ENCODE measurements at regions not wholly inside any gene's neighbourhood (a gene's known extent, or its start where the extent isn't known, plus 50 kb on each side); places are given as distances from the start of the nearest gene placed in this dataset.

DNA sequence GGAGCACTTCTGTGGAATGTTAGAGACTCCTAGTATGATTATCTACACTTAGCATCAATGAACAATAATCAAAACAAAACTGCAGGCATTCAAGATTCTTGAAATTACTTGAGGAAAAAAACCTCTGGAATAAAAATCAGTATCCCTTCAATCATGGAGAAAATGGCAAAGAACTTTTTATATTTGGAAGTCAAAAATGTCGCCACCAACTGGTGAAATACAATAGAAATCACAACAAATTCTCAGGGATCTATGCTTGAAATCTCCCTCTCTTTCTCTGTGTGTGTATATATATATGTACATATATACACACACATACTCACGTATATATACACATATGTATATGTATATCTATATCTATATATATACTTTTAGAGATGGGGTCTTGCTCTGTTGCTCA is 378.9 kb upstream of the ALCAM start:
- no peaks in the 10 kb centered on the region for H3K36me3 Mint-ChIP-seq (ENCODE audit: low read depth)
- DNase-seq: no peak
- H3K9me3 Mint-ChIP-seq: no peaks in the 10 kb centered on the region
- no peak overlapping the region for H3K27ac Mint-ChIP-seq
- H3K4me3 Mint-ChIP-seq: no peak overlapping the region
- no peaks in the 10 kb centered on the region for H3K4me1 Mint-ChIP-seq
- POLR2A ChIA-PET: no interaction called here
- no peaks in the 10 kb centered on the region for H3K27me3 Mint-ChIP-seq
- CTCF ChIA-PET: no interaction called here

DNA sequence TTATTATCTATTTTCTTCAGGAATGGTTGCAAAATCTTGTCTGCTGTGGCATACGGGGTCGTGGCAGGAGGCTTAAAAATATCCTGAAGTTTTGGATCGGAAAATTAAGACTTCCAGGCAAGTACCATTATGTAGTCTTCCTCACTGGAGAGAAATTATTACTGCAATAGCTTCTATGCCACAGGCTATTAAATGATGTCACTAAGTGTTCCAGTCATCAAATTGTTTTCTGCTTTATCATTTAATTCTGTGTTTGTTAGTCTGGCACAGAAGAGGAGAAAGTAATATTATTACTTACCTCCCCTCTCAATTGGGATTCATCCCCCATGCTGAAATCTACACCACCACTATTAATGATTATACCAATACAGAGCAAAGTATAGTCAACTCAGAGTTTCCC is 378.2 kb upstream of the ALCAM start:
- H3K4me3 Mint-ChIP-seq: no peak overlapping the region

DNA sequence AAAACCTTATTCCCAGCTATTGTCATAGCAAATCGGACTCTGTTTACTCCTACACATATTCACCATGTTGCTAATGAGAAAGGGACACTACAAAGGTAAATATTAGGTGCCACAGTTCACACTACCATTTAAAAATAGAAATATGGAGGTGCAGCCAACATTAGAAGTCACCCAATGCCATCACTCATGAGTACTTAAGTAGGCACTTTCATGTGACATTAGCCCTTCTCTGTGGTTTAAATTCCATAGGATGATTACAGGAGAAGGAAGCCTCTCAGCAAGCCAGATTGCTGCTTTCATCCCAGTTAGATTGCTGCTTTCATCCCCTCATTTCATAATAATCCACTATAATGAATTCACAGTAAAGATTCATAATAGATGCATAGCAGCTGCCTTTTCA is 376.8 kb upstream of the ALCAM start:
- H3K27ac Mint-ChIP-seq: no peak overlapping the region
- ChIA-PET CTCF (no interaction called here), POLR2A (no interaction called here)
- H3K4me3 Mint-ChIP-seq: no peak overlapping the region
- no peaks in the 10 kb centered on the region for H3K36me3 Mint-ChIP-seq (ENCODE audit: low read depth)
- no peaks in the 10 kb centered on the region for H3K9me3 Mint-ChIP-seq
- no peaks in the 10 kb centered on the region for H3K27me3 Mint-ChIP-seq
- H3K4me1 Mint-ChIP-seq: no peaks in the 10 kb centered on the region
- DNase-seq: no peak

More for the DNA sequence above, 378.2 kb upstream of the ALCAM start:
- H3K36me3 Mint-ChIP-seq (ENCODE audit: low read depth): no peaks in the 10 kb centered on the region
- no peak for DNase-seq
- ChIA-PET POLR2A (no interaction called here), CTCF (no interaction called here)
- no peaks in the 10 kb centered on the region for H3K27me3 Mint-ChIP-seq
- H3K27ac Mint-ChIP-seq: no peak overlapping the region
- no peaks in the 10 kb centered on the region for H3K4me1 Mint-ChIP-seq
- H3K9me3 Mint-ChIP-seq: no peaks in the 10 kb centered on the region

DNA sequence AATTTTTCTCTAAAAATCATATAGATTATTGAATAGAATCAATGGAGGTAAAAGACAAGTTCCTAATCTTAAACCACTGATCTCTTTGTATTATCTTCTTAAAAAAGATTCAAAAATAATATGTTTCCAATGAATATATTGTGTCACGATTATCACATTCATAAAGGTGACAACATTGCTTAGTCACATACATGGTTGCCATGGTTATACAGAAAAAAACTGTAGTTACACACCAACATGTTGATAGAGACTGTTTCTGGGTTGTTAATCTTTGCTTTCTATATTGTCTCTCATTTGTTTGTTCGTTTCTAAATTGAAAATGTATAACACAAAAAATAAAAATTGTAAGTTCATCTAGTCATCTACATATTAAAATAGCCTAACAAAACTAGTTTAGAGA is 376.0 kb upstream of the ALCAM start:
- no peak overlapping the region for H3K4me3 Mint-ChIP-seq

DNA sequence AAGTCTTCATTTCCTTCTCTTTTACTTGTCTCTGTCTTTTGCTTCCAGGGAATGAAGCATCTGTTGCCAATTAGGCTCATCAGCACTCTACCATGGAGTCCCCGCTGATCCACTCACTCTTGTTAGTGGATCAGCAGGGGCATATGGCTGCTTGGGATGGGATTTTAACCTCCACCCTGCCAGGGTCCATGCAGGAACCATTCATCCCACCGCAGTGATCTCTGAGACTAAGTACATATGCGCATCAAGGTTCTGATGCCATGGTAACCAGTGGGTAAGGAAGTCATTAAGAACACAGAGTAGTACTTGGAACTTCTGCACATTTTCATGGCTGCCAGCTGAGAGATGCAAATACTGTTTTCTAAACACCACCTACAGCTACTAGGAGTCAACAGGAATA is 374.0 kb upstream of the ALCAM start:
- H3K27me3 Mint-ChIP-seq: no peaks in the 10 kb centered on the region
- CTCF ChIA-PET: no interaction called here
- H3K9me3 Mint-ChIP-seq: no peaks in the 10 kb centered on the region
- no peaks in the 10 kb centered on the region for H3K4me1 Mint-ChIP-seq
- POLR2A ChIA-PET: no interaction called here
- DNase-seq: no peak
- H3K36me3 Mint-ChIP-seq (ENCODE audit: low read depth): no peaks in the 10 kb centered on the region
- no peak overlapping the region for H3K27ac Mint-ChIP-seq
- H3K4me3 Mint-ChIP-seq: no peak overlapping the region

More for the DNA sequence above, 376.0 kb upstream of the ALCAM start:
- H3K4me1 Mint-ChIP-seq: no peaks in the 10 kb centered on the region
- no peaks in the 10 kb centered on the region for H3K36me3 Mint-ChIP-seq (ENCODE audit: low read depth)
- CTCF ChIA-PET: no interaction called here
- no peak for DNase-seq
- H3K9me3 Mint-ChIP-seq: no peaks in the 10 kb centered on the region
- POLR2A ChIA-PET: no interaction called here
- no peaks in the 10 kb centered on the region for H3K27me3 Mint-ChIP-seq
- no peak overlapping the region for H3K27ac Mint-ChIP-seq

DNA sequence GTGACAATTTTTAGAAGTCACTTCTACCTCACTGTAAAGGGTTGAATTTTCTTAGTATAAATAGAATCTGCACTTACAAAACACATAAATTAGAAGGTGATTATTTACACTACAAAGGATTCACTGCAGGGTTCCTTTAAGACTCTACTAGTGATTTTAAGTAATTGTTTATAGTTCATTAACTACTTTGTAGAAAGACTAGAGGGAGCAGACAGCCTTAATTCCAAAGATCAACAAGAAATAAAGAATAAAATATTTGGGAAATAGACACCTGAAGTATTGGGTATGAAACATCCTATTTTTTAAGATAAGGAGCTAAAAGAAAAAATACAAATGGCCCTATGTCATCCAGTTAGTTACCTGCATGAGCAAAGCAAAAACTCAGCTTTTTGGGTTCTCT is 360.5 kb upstream of the ALCAM start:
- ChIA-PET POLR2A (no interaction called here), CTCF (no interaction called here)
- Mint-ChIP-seq H3K27me3 (no peaks in the 10 kb centered on the region), H3K27ac (no peak overlapping the region), H3K4me1 (no peaks in the 10 kb centered on the region), H3K36me3 (ENCODE audit: low read depth) (no peaks in the 10 kb centered on the region), H3K9me3 (no peaks in the 10 kb centered on the region), H3K4me3 (no peak overlapping the region)
- no peak for DNase-seq

DNA sequence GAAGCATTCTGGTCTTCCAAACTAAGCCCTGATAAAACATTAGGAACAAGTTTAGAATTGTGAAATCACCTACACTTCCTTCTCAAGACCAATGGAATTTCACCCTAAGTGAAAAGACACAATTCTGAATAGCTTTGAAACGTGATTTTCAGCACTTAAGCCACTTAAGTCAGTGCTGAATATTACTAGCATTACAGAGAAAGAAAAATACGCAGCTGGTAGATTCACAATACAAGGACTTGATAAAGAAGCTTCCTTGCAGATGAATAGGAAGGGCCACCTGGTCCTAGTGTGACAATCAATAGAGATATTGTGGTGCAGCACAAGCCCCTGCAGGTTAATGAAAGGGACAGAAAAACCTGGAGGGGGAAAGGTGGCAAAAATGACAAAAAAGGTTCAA is 353.1 kb upstream of the ALCAM start:
- ChIA-PET POLR2A (no interaction called here), CTCF (no interaction called here)
- Mint-ChIP-seq H3K36me3 (ENCODE audit: low read depth) (no peaks in the 10 kb centered on the region), H3K27me3 (no peaks in the 10 kb centered on the region), H3K9me3 (no peaks in the 10 kb centered on the region), H3K4me1 (no peaks in the 10 kb centered on the region), H3K27ac (no peak overlapping the region), H3K4me3 (no peak overlapping the region)
- no peak for DNase-seq

DNA sequence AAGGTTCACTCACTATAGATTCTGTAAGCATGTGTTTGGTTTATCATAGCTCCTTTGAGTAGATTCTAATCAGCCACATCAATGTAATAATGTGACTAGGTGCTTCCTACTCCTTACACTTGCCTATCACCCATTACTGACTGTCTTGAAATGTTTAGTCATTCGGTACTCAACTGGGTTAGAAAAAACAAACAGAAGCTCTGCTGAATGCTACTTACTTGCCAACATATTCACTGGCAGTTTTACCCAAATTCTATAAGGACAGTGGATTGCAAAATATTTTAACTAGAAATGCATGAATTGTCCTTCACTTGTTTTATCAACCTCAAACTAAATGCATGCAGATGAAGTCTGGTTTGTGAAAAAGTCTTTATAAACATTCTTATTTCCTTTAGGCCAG is 352.1 kb upstream of the ALCAM start:
- H3K27ac Mint-ChIP-seq: no peak overlapping the region
- H3K9me3 Mint-ChIP-seq: no peaks in the 10 kb centered on the region
- no peaks in the 10 kb centered on the region for H3K36me3 Mint-ChIP-seq (ENCODE audit: low read depth)
- CTCF ChIA-PET: no interaction called here
- no peak overlapping the region for H3K4me3 Mint-ChIP-seq
- H3K27me3 Mint-ChIP-seq: no peaks in the 10 kb centered on the region
- DNase-seq: no peak
- H3K4me1 Mint-ChIP-seq: no peaks in the 10 kb centered on the region
- POLR2A ChIA-PET: no interaction called here

DNA sequence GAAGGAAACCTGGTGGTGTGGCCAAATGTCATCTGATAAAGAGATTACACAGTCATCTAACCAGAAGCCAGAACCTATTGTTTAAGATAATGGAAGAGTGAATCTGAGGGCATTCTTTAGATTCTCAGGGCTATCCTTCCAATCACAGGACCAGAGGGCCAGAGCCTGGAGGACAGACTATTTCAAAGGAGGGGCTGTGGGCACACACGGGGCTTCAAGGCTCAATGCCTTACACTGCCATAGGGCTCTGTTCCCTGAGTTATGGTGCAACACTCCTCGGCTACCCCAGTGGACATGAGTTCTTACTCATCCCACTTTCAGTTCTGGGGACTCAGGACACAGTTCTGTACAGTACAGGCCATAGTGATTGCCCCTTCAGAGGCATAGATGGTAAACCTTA is 343.9 kb upstream of the ALCAM start:
- ChIA-PET POLR2A (no interaction called here), CTCF (no interaction called here)
- no peaks in the 10 kb centered on the region for H3K27me3 Mint-ChIP-seq
- H3K27ac Mint-ChIP-seq: no peak overlapping the region
- H3K9me3 Mint-ChIP-seq: peaks cover 2% of the 10 kb centered on the region
- no peaks in the 10 kb centered on the region for H3K4me1 Mint-ChIP-seq
- no peak for DNase-seq
- H3K4me3 Mint-ChIP-seq: no peak overlapping the region
- H3K36me3 Mint-ChIP-seq (ENCODE audit: low read depth): no peaks in the 10 kb centered on the region

DNA sequence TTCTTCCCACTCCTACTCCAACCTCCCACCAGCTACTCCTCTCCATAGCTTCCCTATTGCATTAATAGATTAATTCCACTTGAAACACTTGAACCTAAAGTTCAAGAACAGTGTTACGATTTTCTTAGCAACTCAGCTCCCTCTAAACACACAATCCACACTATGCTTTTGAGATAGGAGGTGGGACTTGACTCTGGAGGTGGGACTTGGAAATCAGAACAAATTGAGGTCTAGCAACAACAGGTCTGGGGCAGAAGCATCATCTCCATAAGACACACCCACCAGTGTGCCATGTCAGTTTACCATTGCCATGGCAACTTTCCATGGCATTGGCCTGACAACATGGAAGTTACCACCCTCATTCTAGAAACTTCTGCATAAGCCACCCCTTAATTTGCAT is 336.5 kb upstream of the ALCAM start:
- H3K27me3 Mint-ChIP-seq: peaks cover 2% of the 10 kb centered on the region
- H3K4me1 Mint-ChIP-seq: no peaks in the 10 kb centered on the region
- peaks cover 2% of the 10 kb centered on the region for H3K9me3 Mint-ChIP-seq
- no peak overlapping the region for H3K27ac Mint-ChIP-seq
- no peak overlapping the region for H3K4me3 Mint-ChIP-seq
- no peaks in the 10 kb centered on the region for H3K36me3 Mint-ChIP-seq (ENCODE audit: low read depth)
- CTCF ChIA-PET: no interaction called here
- DNase-seq: no peak
- POLR2A ChIA-PET: no interaction called here

DNA sequence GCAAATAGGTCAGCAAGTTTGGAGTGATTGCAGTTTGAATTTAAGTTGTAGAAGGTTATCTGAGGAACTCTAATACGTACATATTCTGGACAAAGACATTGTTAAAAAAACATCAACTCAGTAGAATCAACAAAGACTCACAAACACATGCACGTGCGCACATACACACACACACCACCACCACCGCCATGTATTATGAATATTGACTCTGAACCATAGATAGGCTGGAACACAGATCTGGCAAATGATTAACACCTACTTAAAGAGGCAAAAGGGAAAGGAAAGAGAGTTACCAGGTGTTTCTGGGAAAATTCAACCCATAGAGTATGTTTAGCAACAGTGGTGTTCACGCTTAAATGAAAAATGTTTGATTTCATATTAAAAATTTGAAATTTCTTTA is 334.2 kb upstream of the ALCAM start:
- no peak for DNase-seq
- no peaks in the 10 kb centered on the region for H3K9me3 Mint-ChIP-seq
- no peak overlapping the region for H3K27ac Mint-ChIP-seq
- no peaks in the 10 kb centered on the region for H3K36me3 Mint-ChIP-seq (ENCODE audit: low read depth)
- H3K4me1 Mint-ChIP-seq: no peaks in the 10 kb centered on the region
- H3K4me3 Mint-ChIP-seq: no peak overlapping the region
- ChIA-PET CTCF (no interaction called here), POLR2A (no interaction called here)
- peaks cover 2% of the 10 kb centered on the region for H3K27me3 Mint-ChIP-seq

DNA sequence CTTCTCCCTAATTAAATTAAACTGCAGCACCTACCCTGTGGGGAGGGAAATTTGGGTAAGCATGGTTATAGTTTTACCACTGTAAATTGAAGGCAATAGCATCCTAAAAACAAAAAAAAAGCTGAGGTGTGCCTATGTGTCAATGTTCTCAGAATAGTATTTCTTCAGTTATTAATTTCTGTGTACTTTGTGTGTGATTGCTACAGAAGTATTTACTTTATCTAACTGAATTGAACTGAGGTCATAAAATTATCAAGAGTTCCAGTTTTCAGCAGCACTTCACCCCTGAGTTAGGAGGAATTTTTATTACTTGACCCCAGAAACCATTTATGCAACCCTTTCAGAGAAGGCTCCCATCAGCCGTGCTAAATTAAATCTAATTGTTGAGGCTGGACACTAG is 333.6 kb upstream of the ALCAM start:
- H3K4me1 Mint-ChIP-seq: no peaks in the 10 kb centered on the region
- DNase-seq: no peak
- H3K4me3 Mint-ChIP-seq: no peak overlapping the region
- H3K9me3 Mint-ChIP-seq: no peaks in the 10 kb centered on the region
- CTCF ChIA-PET: no interaction called here
- peaks cover 2% of the 10 kb centered on the region for H3K27me3 Mint-ChIP-seq
- no peak overlapping the region for H3K27ac Mint-ChIP-seq
- POLR2A ChIA-PET: no interaction called here
- no peaks in the 10 kb centered on the region for H3K36me3 Mint-ChIP-seq (ENCODE audit: low read depth)

DNA sequence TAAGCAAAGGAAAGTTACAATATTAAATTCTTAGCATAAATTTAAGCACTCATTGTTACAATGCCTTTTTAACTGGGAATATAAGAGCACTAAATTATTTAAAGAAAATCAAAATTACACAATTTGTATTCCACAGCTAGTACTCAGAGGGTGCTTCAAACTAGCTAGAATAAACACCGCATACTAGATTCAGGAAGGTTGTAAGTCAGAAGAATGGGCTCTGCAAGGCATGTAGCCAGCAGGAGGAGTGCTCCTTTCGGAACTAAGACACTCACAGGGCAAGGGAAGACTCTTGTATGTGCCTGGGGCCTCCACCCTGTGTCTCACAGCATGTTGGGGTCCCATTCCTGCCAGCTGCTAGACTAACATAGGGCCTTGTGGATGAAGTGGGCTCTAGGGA is 327.7 kb upstream of the ALCAM start:
- H3K9me3 Mint-ChIP-seq: no peaks in the 10 kb centered on the region
- POLR2A ChIA-PET: no interaction called here
- H3K4me3 Mint-ChIP-seq: no peak overlapping the region
- no peaks in the 10 kb centered on the region for H3K36me3 Mint-ChIP-seq (ENCODE audit: low read depth)
- no peak for DNase-seq
- CTCF ChIA-PET: no interaction called here
- H3K27ac Mint-ChIP-seq: no peak overlapping the region
- H3K27me3 Mint-ChIP-seq: no peaks in the 10 kb centered on the region
- H3K4me1 Mint-ChIP-seq: no peaks in the 10 kb centered on the region

DNA sequence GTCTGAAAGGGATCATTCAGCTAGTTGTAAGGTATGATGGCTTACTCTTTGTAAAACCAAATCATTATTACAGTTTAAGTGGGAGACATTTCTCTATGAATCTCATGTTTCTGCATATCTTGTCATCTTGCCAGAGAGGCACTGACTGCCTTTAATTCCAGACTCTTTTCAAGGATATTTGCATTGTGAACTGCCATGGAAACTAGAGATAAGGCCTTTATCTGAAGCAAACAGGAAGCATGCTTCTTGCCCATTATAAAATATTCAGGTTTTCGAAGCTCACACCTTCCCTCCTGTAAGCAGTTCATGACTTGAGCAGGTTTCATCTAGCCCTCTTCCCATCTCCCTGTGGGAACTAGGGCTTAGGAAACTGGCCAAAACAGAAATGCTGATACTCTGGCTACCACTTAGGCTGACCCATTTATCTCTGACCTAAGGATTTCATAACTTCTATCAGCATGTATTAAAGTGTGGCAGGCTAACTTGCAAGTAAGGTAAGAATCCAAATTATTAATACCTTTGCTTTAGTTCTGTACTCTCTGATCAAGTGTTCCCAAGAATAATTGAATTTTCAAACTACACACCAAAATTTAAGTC is 326.6 kb upstream of the ALCAM start:
- no peaks in the 10 kb centered on the region for H3K9me3 Mint-ChIP-seq
- no peak for DNase-seq
- no peak overlapping the region for H3K27ac Mint-ChIP-seq
- no peaks in the 10 kb centered on the region for H3K36me3 Mint-ChIP-seq (ENCODE audit: low read depth)
- ChIA-PET POLR2A (no interaction called here), CTCF (interaction anchor here (0.5 kb wide), 1 partner anchor 1092 kb away, joined by 5 read pairs; no protein-coding TSS in a partner anchor)
- no peaks in the 10 kb centered on the region for H3K27me3 Mint-ChIP-seq
- no peaks in the 10 kb centered on the region for H3K4me1 Mint-ChIP-seq
- no peak overlapping the region for H3K4me3 Mint-ChIP-seq

DNA sequence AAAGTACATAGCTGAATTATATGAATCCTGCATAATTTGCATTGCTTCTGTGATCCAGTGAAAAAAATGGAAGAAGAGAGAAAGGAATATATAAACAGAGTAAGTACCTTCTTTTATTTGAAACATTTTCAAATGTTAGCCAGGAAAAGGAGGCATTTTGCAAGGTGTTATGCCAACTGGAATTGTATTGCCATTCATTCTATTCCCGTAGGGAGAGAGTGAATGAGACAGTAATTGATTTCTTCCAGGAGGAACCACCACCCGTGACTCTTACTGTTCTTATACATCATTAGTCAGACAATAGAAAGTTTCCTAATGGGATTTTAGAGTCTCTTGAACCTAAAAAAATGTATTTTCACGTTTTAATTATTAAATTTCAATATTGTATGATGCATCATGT is 324.1 kb upstream of the ALCAM start:
- ChIA-PET CTCF (no interaction called here), POLR2A (no interaction called here)
- Mint-ChIP-seq H3K27ac (no peak overlapping the region), H3K36me3 (ENCODE audit: low read depth) (no peaks in the 10 kb centered on the region), H3K4me3 (no peak overlapping the region), H3K9me3 (no peaks in the 10 kb centered on the region), H3K27me3 (no peaks in the 10 kb centered on the region), H3K4me1 (no peaks in the 10 kb centered on the region)
- DNase-seq: no peak

Data from activated CD4-positive, alpha-beta T cell treated with anti-CD3 and anti-CD28 coated beads, Interleukin-2, amount 10 ng/mL, durations not matched to agents 7 days and 5 days (primary cell).